K562 (cell line): ENCODE measurements at regions not wholly inside any gene's neighbourhood (a gene's known extent, or its start where the extent isn't known, plus 50 kb on each side); places are given as distances from the start of the nearest gene placed in this dataset.

Source experiments
- ARNT ChIP-seq, 2 experiments: fragments of 450-650 bp; IDR thresholded peaks; 2 replicates each; pipeline ENCODE4 v1.6.1; 2016; ENCODE audit warnings: mild to moderate bottlenecking in 1 of 2
- CTCF ChIP-seq, 3 experiments: IDR thresholded peaks in 2 of 3; conservative IDR thresholded peaks in 1 of 3; 2 replicates each; pipeline ENCODE4 v1.5.1; 2011 to 2012; ENCODE audit warnings: low read length in 3 of 3, mild to moderate bottlenecking in 3 of 3, control low read depth in 2 of 3, improper control_type of control experiment in 1 of 3, inconsistent platforms in 1 of 3, low read depth in 1 of 3, mixed read lengths in 1 of 3, moderate library complexity in 1 of 3; ENCODE audit not compliant: insufficient read depth in 2 of 3
- ESRRA ChIP-seq: fragments of 450-650 bp; IDR thresholded peaks from 2 replicates; pipeline ENCODE4 v1.6.1; 2014; ENCODE audit warnings: low read depth, mild to moderate bottlenecking, moderate library complexity, borderline replicate concordance
- MCM3 ChIP-seq: fragments of 450-650 bp; IDR thresholded peaks from 2 replicates; pipeline ENCODE4 v1.6.1; 2016
- MYC ChIP-seq, 2 experiments: fragments of 250-450 bp in 1 of 2; sonication (Bioruptor Pico) in 1 of 2; IDR thresholded peaks; 2 replicates each; pipeline versions ENCODE4 v1.5.1 to v1.6.1; 2012 to 2021; ENCODE audit warnings: low read depth in 2 of 2, borderline replicate concordance in 1 of 2, improper control_type of control experiment in 1 of 2, low read length in 1 of 2, mild to moderate bottlenecking in 1 of 2, moderate library complexity in 1 of 2
- NRF1 ChIP-seq, 2 experiments: fragments of 450-650 bp; IDR thresholded peaks in 1 of 2; conservative IDR thresholded peaks in 1 of 2; 2 replicates each; pipeline ENCODE4 v1.6.1; 2014; ENCODE audit warnings: mild to moderate bottlenecking in 2 of 2
- RAD21 ChIP-seq, 2 experiments: fragments of 250-450 bp in 1 of 2; fragments of 450-650 bp in 1 of 2; sonication (Bioruptor Pico) in 1 of 2; formaldehyde crosslinking in 1 of 2; IDR thresholded peaks in 1 of 2; conservative IDR thresholded peaks in 1 of 2; 2 replicates each; pipeline versions ENCODE4 v1.4.0 to v1.8.0; 2020 to 2022; ENCODE audit warnings: mild to moderate bottlenecking in 2 of 2, moderate library complexity in 1 of 2
- REST ChIP-seq, 2 experiments: fragments of 450-650 bp; formaldehyde crosslinking in 1 of 2; IDR thresholded peaks; 2 replicates each; pipeline versions ENCODE4 v1.4.0 to v1.6.1; 2014 to 2020; ENCODE audit warnings: mild to moderate bottlenecking in 2 of 2, borderline replicate concordance in 1 of 2, low read depth in 1 of 2
- SMC3 ChIP-seq: conservative IDR thresholded peaks from 2 replicates; pipeline ENCODE4 v1.6.1; 2011; ENCODE audit warnings: low read depth, low read length, improper control_type of control experiment; ENCODE audit not compliant: insufficient read depth
- ZBTB7A ChIP-seq: IDR thresholded peaks from 2 replicates; pipeline ENCODE4 v1.6.1; 2011; ENCODE audit warnings: low read depth, mild to moderate bottlenecking, low read length, moderate library complexity, borderline replicate concordance; ENCODE audit not compliant: control insufficient read depth
- ZNF23 ChIP-seq: fragments of 250-450 bp; sonication (Bioruptor Pico); IDR thresholded peaks from 2 replicates; pipeline ENCODE4 v1.4.0; 2020; ENCODE audit warnings: mild to moderate bottlenecking
- TF ChIP-seq, protein P1 (sequence below): fragments of 250-450 bp; sonication (Bioruptor Pico); IDR thresholded peaks from 2 replicates; pipeline ENCODE4 v1.5.0; 2020; ENCODE audit warnings: mild to moderate bottlenecking, borderline replicate concordance

DNA sequence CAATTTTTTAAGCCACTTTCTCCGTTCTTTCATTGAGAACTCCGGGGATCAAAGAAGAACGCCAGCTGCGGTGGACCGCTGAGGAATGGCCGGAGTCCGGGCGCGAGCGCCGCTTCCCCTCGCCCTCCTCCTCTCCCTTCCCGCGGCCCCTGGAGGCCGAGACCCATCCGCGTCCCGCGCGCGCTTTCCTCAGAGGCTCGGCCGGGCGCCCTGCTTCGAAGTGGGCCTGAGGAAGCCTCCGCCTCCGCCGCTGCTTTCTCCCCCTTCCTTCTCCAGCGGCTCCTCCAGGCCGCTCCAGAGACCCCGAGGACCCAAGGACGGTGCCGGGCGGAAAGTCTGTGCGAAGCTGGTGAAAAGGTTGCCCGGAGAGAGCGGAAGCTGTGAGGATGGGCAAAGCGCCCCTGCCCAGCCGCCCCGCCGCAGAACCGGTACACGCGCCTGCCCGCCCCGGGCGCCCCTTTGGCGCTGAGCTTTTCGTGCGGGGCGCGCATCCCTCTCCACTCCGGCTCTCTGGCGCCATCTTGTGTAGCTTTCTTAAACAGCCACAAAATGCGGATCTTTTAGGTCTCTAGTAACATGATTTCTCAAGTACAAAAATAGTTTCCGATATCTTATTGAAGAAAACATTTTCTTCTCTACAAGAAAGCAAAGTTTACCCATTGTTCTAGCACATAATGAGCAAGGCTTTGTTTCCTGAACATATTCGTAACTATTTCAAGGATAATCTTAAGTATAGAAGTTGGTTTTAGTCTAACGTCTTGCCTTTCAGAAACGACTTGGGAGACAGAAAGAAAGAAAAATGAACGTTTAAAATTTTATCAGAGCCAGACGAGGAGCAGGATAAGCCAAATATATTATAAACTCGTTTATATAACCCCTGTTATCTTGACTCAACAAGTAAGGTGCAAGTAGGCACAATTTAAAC is 59.2 kb upstream of the FAM174B start (continued):
- TF ChIP-seq REST (IDR thresholded peaks at IDR 0.05; ENCODE audit: borderline replicate concordance) = peak; percentile 71; the same call in 1 of the 2 replicates
- TF ChIP-seq REST (CRISPR knock-in tag; IDR thresholded peaks at IDR 0.05; ENCODE audit: low read depth) = no peak
- peak; percentile 87 for TF ChIP-seq SMC3
- TF ChIP-seq MYC (IDR thresholded peaks at IDR 0.05; ENCODE audit: low read depth, low read length) = 0 out of 2 replicates have a peak, but pooled peaks have one; percentile 15
- TF ChIP-seq MYC (CRISPR knock-in tag; IDR thresholded peaks at IDR 0.05; ENCODE audit: borderline replicate concordance, low read depth) = no peak
- TF ChIP-seq ZBTB7A = 0 out of 2 replicates have a peak, but pooled peaks have one; percentile 33
- TF ChIP-seq NRF1 (conservative IDR thresholded peaks at IDR 0.05 in 1 of 2, IDR thresholded peaks at IDR 0.05 in 1 of 2) = peak in 1 of 2 experiments; percentile 35; a peak in 1 of 4 replicates
- TF ChIP-seq MCM3 = no peak
- peak; percentile 86 to 93 (median 91) for TF ChIP-seq CTCF (IDR thresholded peaks at IDR 0.05 in 2 of 3, conservative IDR thresholded peaks at IDR 0.05 in 1 of 3; ENCODE audit: insufficient read depth in 2 of 3, low read depth in 1 of 3, low read length in 3 of 3)
- TF ChIP-seq RAD21 (CRISPR knock-in tag; conservative IDR thresholded peaks at IDR 0.05 in 1 of 2, IDR thresholded peaks at IDR 0.05 in 1 of 2) = peak; percentile 79 to 87
- TF ChIP-seq ZNF23 = no peak
- TF ChIP-seq ARNT (IDR thresholded peaks at IDR 0.05) = no peak
- TF ChIP-seq, protein P1, sequence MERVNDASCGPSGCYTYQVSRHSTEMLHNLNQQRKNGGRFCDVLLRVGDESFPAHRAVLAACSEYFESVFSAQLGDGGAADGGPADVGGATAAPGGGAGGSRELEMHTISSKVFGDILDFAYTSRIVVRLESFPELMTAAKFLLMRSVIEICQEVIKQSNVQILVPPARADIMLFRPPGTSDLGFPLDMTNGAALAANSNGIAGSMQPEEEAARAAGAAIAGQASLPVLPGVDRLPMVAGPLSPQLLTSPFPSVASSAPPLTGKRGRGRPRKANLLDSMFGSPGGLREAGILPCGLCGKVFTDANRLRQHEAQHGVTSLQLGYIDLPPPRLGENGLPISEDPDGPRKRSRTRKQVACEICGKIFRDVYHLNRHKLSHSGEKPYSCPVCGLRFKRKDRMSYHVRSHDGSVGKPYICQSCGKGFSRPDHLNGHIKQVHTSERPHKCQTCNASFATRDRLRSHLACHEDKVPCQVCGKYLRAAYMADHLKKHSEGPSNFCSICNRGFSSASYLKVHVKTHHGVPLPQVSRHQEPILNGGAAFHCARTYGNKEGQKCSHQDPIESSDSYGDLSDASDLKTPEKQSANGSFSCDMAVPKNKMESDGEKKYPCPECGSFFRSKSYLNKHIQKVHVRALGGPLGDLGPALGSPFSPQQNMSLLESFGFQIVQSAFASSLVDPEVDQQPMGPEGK = no peak
- TF ChIP-seq ESRRA = no peak
